SK-N-SH (cell line): ENCODE measurements at regions not wholly inside any gene's neighbourhood (a gene's known extent, or its start where the extent isn't known, plus 50 kb on each side); places are given as distances from the start of the nearest gene placed in this dataset.

Source experiments
- CTCF ChIA-PET: fragments of 300-600, 350-600 bp; formaldehyde crosslinking; extraction: SDS; loops from one replicate; lab custom pipeline; 2021; lab: Yijun Ruan, JAX
- POLR2A ChIA-PET: fragments of 350-600 bp; sonication (Branson Sonifier 250); formaldehyde crosslinking; extraction: SDS; loops from one replicate; lab custom pipeline; 2020; ENCODE audit warnings: antibody characterized with exemption, inconsistent platforms; lab: Yijun Ruan, JAX
- DNase-seq: peaks from one replicate; pipeline ENCODE4 v3.0.0; 2012
- H2AFZ ChIP-seq: fragments of 200-600 bp; sonication (generic); 2 replicates; pipeline ENCODE4 v1.8.1; 2016; ENCODE audit warnings: antibody characterized with exemption, mild to moderate bottlenecking, low read depth
- H3F3A ChIP-seq: fragments of 200-600 bp; sonication (generic); replicated peaks from 2 replicates; pipeline ENCODE3; 2016; ENCODE audit warnings: antibody characterized with exemption, mild to moderate bottlenecking; ENCODE audit not compliant: insufficient read depth
- H3K27ac ChIP-seq, 2 experiments: fragments of 200-500 bp in 1 of 2; fragments of 200-600 bp in 1 of 2; sonication (Bioruptor generic) in 1 of 2; sonication (generic), shearing (Covaris generic) in 1 of 2; 2 replicates each; pipeline versions ENCODE4 v1.5.1 to v1.6.1; 2014 to 2016; ENCODE audit warnings: low read depth in 2 of 2, inconsistent platforms in 1 of 2, low read length in 1 of 2, mild to moderate bottlenecking in 1 of 2, mixed read lengths in 1 of 2
- H3K27me3 ChIP-seq: fragments of 200-600 bp; sonication (generic), shearing (Covaris generic); 2 replicates; pipeline ENCODE4 v1.6.1; 2016; ENCODE audit warnings: mixed run types; ENCODE audit not compliant: insufficient read depth
- H3K36me3 ChIP-seq, 2 experiments: fragments of 200-500 bp in 1 of 2; fragments of 200-600 bp in 1 of 2; sonication (Bioruptor generic) in 1 of 2; sonication (generic) in 1 of 2; replicated peaks in 1 of 2; 2 replicates each; pipeline versions ENCODE3 to v1.5.1; 2014 to 2016; ENCODE audit warnings: low read length in 1 of 2, mild to moderate bottlenecking in 1 of 2; ENCODE audit not compliant: insufficient read depth in 2 of 2, control insufficient read depth in 1 of 2
- H3K4me1 ChIP-seq, 2 experiments: fragments of 200-500 bp in 1 of 2; fragments of 200-600 bp in 1 of 2; sonication (Bioruptor generic) in 1 of 2; sonication (generic), shearing (Covaris generic) in 1 of 2; 2 replicates each; pipeline versions ENCODE4 v1.5.1 to v1.6.1; 2014 to 2016; ENCODE audit warnings: low read depth in 1 of 2, low read length in 1 of 2, mixed run types in 1 of 2; ENCODE audit not compliant: insufficient read depth in 2 of 2, control insufficient read depth in 1 of 2
- H3K4me2 ChIP-seq: fragments of 200-600 bp; sonication (generic), shearing (Covaris generic); 2 replicates; pipeline ENCODE4 v1.6.1; 2017; ENCODE audit warnings: mixed run types
- H3K4me3 ChIP-seq, 2 experiments: fragments of 200-500 bp in 1 of 2; fragments of 200-600 bp in 1 of 2; sonication (Bioruptor generic) in 1 of 2; sonication (generic), shearing (Covaris generic) in 1 of 2; 2 replicates each; pipeline versions ENCODE4 v1.5.1 to v1.8.1; 2014 to 2016; ENCODE audit warnings: low read depth in 2 of 2, inconsistent platforms in 1 of 2, low read length in 1 of 2, mild to moderate bottlenecking in 1 of 2, mixed read lengths in 1 of 2, moderate library complexity in 1 of 2
- H3K79me2 ChIP-seq: fragments of 200-600 bp; sonication (generic); 2 replicates; pipeline ENCODE4 v1.8.1; 2017; ENCODE audit warnings: mild to moderate bottlenecking; ENCODE audit not compliant: insufficient read depth
- H3K9ac ChIP-seq: fragments of 200-600 bp; sonication (generic); 2 replicates; pipeline ENCODE4 v1.6.1; 2017; ENCODE audit warnings: mixed run types
- H3K9me2 ChIP-seq: fragments of 200-600 bp; sonication (generic); 2 replicates; pipeline ENCODE4 v1.6.1; 2017; ENCODE audit warnings: mixed run types
- H3K9me3 ChIP-seq: fragments of 200-600 bp; sonication (generic); 2 replicates; pipeline ENCODE4 v1.6.1; 2017; ENCODE audit warnings: mixed run types, mild to moderate bottlenecking, moderate library complexity
- H4K20me1 ChIP-seq: fragments of 200-600 bp; sonication (generic); 2 replicates; pipeline ENCODE4 v1.6.1; 2017; ENCODE audit warnings: mild to moderate bottlenecking, mixed run types; ENCODE audit not compliant: insufficient read depth
- ELF1 ChIP-seq: IDR thresholded peaks from 2 replicates; pipeline ENCODE4 v1.4.0; 2012
- EP300 ChIP-seq, 2 experiments: IDR thresholded peaks; 2 replicates each; pipeline versions ENCODE4 v1.4.0 to v1.6.1; 2012; ENCODE audit warnings: borderline replicate concordance in 1 of 2, low read depth in 1 of 2, low read length in 1 of 2
- FOSL2 ChIP-seq: IDR thresholded peaks from 2 replicates; pipeline ENCODE4 v1.4.0; 2012; ENCODE audit warnings: low read depth, mild to moderate bottlenecking, moderate library complexity, borderline replicate concordance
- FOXM1 ChIP-seq: IDR thresholded peaks from 2 replicates; pipeline ENCODE4 v1.4.0; 2012; ENCODE audit warnings: low read depth, mild to moderate bottlenecking
- GABPA ChIP-seq: IDR thresholded peaks from 2 replicates; pipeline ENCODE4 v1.4.0; 2012; ENCODE audit warnings: low read depth, mild to moderate bottlenecking
- GATA2 ChIP-seq: sonication (generic); formaldehyde crosslinking; IDR thresholded peaks from 2 replicates; pipeline ENCODE4 v1.5.0; 2020; ENCODE audit warnings: mild to moderate bottlenecking, missing genetic modification reagents
- JUND ChIP-seq: IDR thresholded peaks from 2 replicates; pipeline ENCODE4 v1.4.0; 2012
- MAX ChIP-seq: IDR thresholded peaks from 2 replicates; pipeline ENCODE4 v1.4.0; 2012; ENCODE audit warnings: low read depth
- MXI1 ChIP-seq: IDR thresholded peaks from 2 replicates; pipeline ENCODE4 v1.6.1; 2012; ENCODE audit warnings: mild to moderate bottlenecking, low read depth, low read length, improper control_type of control experiment
- NRF1 ChIP-seq: IDR thresholded peaks from 2 replicates; pipeline ENCODE4 v1.6.1; 2012; ENCODE audit warnings: low read depth, mild to moderate bottlenecking, low read length
- POLR2AphosphoS5 ChIP-seq: IDR thresholded peaks from 2 replicates; pipeline ENCODE4 v1.6.1; 2012; ENCODE audit warnings: low read depth, low read length
- RAD21 ChIP-seq: IDR thresholded peaks from 2 replicates; pipeline ENCODE4 v1.6.1; 2012; ENCODE audit warnings: mild to moderate bottlenecking, low read length
- REST ChIP-seq: IDR thresholded peaks from 2 replicates; pipeline ENCODE4 v1.6.1; 2012; ENCODE audit warnings: mild to moderate bottlenecking, low read depth, low read length, moderate library complexity
- RFX5 ChIP-seq: IDR thresholded peaks from 2 replicates; pipeline ENCODE4 v1.6.1; 2012; ENCODE audit warnings: mild to moderate bottlenecking, improper control_type of control experiment, low read length
- RXRA ChIP-seq: IDR thresholded peaks from 2 replicates; pipeline ENCODE4 v1.4.0; 2012; ENCODE audit warnings: low read depth, mild to moderate bottlenecking, borderline replicate concordance
- SIN3A ChIP-seq: IDR thresholded peaks from 2 replicates; pipeline ENCODE4 v1.6.1; 2012; ENCODE audit warnings: low read depth, mild to moderate bottlenecking, low read length, moderate library complexity, borderline replicate concordance
- TAF1 ChIP-seq: IDR thresholded peaks from 2 replicates; pipeline ENCODE4 v1.6.1; 2012; ENCODE audit warnings: low read depth, mild to moderate bottlenecking, low read length, moderate library complexity, borderline replicate concordance
- USF2 ChIP-seq: fragments of 150-350 bp; IDR thresholded peaks from 2 replicates; pipeline ENCODE4 v1.6.1; 2017; ENCODE audit warnings: antibody characterized with exemption, low read length, low read depth, borderline replicate concordance
- WGBS: methylation state at CpG from one replicate; pipeline ENCODE4 v1.1.6; 2017; ENCODE audit warnings: low lambda C conversion rate; 5-methylcytosine and 5-hydroxymethylcytosine counted together
- TF ChIP-seq, protein P1 (sequence below): IDR thresholded peaks from 2 replicates; pipeline ENCODE4; 2012

DNA sequence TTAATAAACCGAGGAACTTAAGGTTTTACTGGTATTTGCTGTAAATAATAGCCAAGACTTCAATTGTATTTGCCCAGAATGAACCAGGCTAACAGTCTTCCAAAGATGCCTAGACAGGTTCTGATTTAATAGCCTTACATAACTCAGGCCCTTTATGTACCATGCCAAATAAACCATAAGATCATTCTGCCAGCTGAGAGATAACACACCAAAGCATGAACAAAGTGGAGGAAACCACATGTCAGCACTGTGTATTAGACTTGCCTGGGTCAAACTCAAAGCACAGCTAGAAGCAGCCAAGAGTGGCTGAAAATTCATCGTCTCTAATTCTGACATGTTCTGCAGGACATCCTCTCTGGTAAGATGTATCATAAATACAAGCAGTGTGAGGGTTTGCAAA, 319.3 kb upstream of the ZNF608 start:
- H3K36me3 ChIP-seq = no peaks in the 10 kb centered on the region
- ChIA-PET CTCF (interaction anchor here (0.6 kb wide), 1 partner anchor 10 kb away, joined by 5 read pairs; no protein-coding TSS in a partner anchor), POLR2A (no interaction called here)
- H3K79me2 ChIP-seq = no peaks in the 10 kb centered on the region
- no peak for DNase-seq
- H3K9ac ChIP-seq = no peak overlapping the region
- no peaks in the 10 kb centered on the region for H4K20me1 ChIP-seq
- no peak overlapping the region for H2AFZ ChIP-seq
- H3K9me2 ChIP-seq = no peaks in the 10 kb centered on the region
- no peak for TF ChIP-seq RXRA
- peak; percentile 27; the same call in 1 of the 2 replicates for TF ChIP-seq MXI1
- H3F3A ChIP-seq = peaks cover 5% of the 10 kb centered on the region
- no peak overlapping the region for H3K4me2 ChIP-seq
- WGBS = 79% methylated on average over 2 of the region's 2 CpGs
- no peak overlapping the region for H3K27ac ChIP-seq
- H3K9me3 ChIP-seq = no peaks in the 10 kb centered on the region
- no peak overlapping the region for H3K4me3 ChIP-seq
- no peaks in the 10 kb centered on the region for H3K27me3 ChIP-seq
- peaks cover 15 to 20% of the 10 kb centered on the region in 2 experiments; a peak in 3 of 4 replicates for H3K4me1 ChIP-seq

- H3K27ac ChIP-seq = no peak overlapping the region
- H3K4me1 ChIP-seq = peaks cover 0 to 2% of the 10 kb centered on the region in 2 experiments; a peak in 1 of 4 replicates
- no peaks in the 10 kb centered on the region for H3K9me2 ChIP-seq
- no peak overlapping the region for H3K4me3 ChIP-seq
- TF ChIP-seq POLR2AphosphoS5 (no peak), JUND (no peak), MAX (no peak), TAF1 (no peak), ELF1 (no peak), GATA2 (CRISPR knock-in tag) (no peak), REST (no peak), RXRA (no peak), EP300 (IDR thresholded peaks at IDR 0.05; ENCODE audit: borderline replicate concordance in 1 of 2, low read depth in 1 of 2, low read length in 1 of 2) (no peak), NRF1 (no peak), RFX5 (no peak), USF2 (no peak), FOXM1 (no peak), SIN3A (no peak), FOSL2 (no peak), GABPA (no peak), RAD21 (no peak)
- TF ChIP-seq, protein P1, sequence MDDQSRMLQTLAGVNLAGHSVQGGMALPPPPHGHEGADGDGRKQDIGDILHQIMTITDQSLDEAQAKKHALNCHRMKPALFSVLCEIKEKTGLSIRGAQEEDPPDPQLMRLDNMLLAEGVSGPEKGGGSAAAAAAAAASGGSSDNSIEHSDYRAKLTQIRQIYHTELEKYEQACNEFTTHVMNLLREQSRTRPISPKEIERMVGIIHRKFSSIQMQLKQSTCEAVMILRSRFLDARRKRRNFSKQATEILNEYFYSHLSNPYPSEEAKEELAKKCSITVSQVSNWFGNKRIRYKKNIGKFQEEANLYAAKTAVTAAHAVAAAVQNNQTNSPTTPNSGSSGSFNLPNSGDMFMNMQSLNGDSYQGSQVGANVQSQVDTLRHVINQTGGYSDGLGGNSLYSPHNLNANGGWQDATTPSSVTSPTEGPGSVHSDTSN = no peak
- TF ChIP-seq, all 33 proteins: peak for 0
- ChIA-PET POLR2A (no interaction called here), CTCF (interaction anchor here (1.0 kb wide), 1 partner anchor 10 kb away, joined by 5 read pairs; no protein-coding TSS in a partner anchor)
- no peak overlapping the region for H3K9ac ChIP-seq
- H2AFZ ChIP-seq = no peak overlapping the region
- H3K9me3 ChIP-seq = peaks cover 16% of the 10 kb centered on the region
- no peaks in the 10 kb centered on the region for H3K36me3 ChIP-seq
- H4K20me1 ChIP-seq = no peaks in the 10 kb centered on the region
- no peaks in the 10 kb centered on the region for H3K79me2 ChIP-seq
- 92% methylated on average over 3 of the region's 3 CpGs for WGBS
- no peaks in the 10 kb centered on the region for H3F3A ChIP-seq
- no peaks in the 10 kb centered on the region for H3K27me3 ChIP-seq
- H3K4me2 ChIP-seq = no peak overlapping the region
- DNase-seq = no peak
These were observed 324.5 kb upstream of the ZNF608 start for GRCh38 chr5:125070961-125071360.
